Stimulated activated CD4-positive, alpha-beta T cell treated with anti-CD3 and anti-CD28 coated beads, TNF-alpha, amount 100 ng/mL, for 1 hour (primary cell): ENCODE measurements at regions not wholly inside any gene's neighbourhood (a gene's known extent, or its start where the extent isn't known, plus 50 kb on each side); places are given as distances from the start of the nearest gene placed in this dataset.

Experiments used
- DNase-seq, 3 donors: peaks; one replicate each; pipeline ENCODE4 v3.0.0-alpha.2; 2020; ENCODE audit warnings: low read depth in 3 of 3, low spot score in 1 of 3

- no peak for DNase-seq
These were observed 695.3 kb downstream of the DIAPH3 start for GRCh38 chr13:59468396-59468795.

- DNase-seq = no peak
These were observed 692.6 kb downstream of the DIAPH3 start for GRCh38 chr13:59471106-59471505.

DNA sequence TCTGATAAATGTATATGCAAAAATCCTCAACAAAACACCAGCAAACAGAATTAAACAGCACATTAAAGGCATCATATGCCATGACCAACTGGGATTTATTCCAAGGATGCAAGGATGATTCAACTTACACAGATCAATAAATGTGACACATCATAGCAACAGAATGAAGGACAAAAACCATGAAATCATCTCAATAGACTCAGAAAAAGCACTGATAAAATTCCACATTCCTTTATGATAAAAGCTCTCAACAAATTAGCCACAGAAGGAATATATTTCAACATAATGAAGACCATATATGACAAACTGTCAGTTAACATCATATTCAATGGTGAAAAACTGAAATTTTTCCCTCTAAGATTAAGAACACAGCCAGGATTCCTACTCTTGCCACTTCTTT, 691.6 kb downstream of the DIAPH3 start:
- DNase-seq = no peak

- no peak for DNase-seq
These were observed 689.0 kb downstream of the DIAPH3 start for GRCh38 chr13:59474696-59475095.

- no peak for DNase-seq
These were observed 687.8 kb downstream of the DIAPH3 start for GRCh38 chr13:59475911-59476310.

GRCh38 chr13:59476366-59476765, 687.4 kb downstream of the DIAPH3 start:
- no peak for DNase-seq

DNA sequence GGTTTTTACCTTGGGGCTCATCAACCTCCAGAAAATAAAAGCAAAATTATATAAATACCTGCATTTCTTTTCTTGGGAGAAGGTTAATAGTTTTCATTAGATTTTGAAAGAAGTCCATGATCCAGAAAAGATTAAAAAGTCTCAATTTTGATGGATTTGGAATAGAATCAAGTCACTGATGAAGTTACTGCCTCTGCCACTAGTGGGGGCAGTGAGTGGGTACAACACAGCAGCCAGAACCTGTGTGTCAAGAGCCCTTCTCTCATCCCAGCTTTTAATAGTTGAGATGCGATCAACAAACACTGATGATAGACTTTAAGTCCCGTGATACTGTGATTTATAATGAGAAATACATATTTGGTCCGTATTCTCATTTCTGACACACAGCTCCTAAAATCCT, 686.7 kb downstream of the DIAPH3 start:
- DNase-seq = no peak

- DNase-seq = no peak
These were observed 684.8 kb downstream of the DIAPH3 start for GRCh38 chr13:59478908-59479307.

GRCh38 chr13:59479629-59480028, 684.1 kb downstream of the DIAPH3 start:
- no peak for DNase-seq

DNA sequence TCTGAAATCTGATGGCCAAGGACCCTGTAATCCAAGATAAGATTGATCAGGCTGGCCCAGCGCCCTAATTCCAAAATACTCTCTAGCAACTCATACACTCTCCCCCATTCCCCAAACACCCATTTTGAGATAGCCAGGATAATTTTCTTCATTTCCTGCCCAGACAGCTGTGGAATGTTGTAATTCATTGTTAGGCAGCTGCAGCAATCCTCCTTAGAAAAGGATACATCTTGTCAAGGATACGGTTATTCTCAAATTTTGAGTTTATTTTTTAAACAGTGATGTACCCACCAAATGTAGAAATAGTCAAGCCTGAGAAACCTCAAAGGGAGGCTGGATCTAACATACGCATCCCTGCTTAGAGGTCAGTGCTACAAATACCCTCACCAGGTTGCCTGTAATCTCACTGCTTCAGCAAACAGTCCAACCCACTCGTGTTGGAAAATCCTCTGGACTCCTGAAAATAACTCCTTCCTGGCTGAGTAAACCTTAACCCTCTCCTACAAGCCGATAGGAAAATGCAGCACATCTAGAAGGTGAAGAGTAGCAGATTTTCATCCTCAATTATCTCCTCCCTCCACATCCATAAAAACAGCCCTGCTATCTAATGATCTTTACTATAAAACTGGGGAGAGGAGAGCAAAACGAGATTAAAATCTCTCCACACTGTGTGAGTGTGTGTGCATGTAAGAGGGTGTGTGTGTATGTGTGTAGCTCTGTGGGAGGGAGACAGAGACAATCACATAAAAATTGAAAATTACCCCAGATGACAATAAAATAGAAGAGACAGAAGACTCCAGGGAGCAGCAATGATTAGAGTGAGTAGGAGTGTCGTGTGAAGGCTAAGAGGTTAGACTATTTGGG, 683.1 kb downstream of the DIAPH3 start:
- no peak for DNase-seq

GRCh38 chr13:59483501-59484145, 680.1 kb downstream of the DIAPH3 start:
- DNase-seq = no peak

DNA sequence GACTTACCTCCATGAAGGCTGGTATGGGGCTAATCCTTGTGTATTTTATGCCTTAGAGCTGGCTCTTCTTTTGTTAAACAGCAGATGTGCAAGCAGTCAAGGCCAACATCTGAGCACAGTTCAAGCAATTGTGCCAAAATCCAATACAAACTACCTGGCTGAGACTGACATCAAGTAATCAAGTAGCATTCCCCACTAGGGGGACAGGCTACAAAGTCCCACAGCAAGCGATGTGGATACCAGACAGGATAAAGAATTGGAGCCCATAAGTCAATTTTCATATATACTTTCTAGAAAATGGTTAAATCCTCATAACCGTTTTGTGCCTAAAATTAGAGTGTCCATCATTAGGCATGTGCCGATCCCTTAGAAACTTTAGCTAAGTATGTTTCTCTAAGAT, 675.8 kb downstream of the DIAPH3 start:
- DNase-seq = no peak

GRCh38 chr13:59488436-59488835, 675.3 kb downstream of the DIAPH3 start:
- no peak for DNase-seq

- no peak for DNase-seq
These were observed 673.1 kb downstream of the DIAPH3 start for GRCh38 chr13:59490651-59491050.

DNA sequence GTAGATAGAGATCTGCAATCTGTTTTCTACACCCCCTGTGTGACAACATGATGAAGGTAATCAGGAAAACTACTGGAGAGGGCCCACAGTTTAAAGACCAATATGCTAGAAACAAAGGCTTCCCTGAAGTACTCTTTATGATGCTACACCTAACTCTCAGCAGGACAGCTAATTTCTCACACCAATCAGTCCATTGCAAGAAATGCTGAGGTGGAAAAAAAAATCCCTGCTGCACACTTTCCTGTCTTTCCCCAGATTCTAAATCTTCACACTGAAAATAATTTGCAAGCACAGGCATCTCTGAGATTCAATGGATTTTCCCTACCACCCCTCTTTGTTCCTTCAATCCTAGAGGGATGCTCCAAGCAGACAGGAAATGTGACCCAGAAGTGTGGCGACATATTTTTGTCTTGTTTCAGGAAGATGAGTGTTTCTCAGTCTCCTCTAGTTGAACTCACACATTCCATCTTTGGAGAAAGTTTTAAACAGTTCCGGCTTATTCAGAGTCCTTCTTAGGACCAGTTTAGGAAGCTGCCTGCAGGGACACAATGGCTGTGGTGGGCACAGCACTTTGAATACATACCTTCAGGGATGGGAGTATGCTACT, 671.6 kb downstream of the DIAPH3 start:
- no peak for DNase-seq

DNA sequence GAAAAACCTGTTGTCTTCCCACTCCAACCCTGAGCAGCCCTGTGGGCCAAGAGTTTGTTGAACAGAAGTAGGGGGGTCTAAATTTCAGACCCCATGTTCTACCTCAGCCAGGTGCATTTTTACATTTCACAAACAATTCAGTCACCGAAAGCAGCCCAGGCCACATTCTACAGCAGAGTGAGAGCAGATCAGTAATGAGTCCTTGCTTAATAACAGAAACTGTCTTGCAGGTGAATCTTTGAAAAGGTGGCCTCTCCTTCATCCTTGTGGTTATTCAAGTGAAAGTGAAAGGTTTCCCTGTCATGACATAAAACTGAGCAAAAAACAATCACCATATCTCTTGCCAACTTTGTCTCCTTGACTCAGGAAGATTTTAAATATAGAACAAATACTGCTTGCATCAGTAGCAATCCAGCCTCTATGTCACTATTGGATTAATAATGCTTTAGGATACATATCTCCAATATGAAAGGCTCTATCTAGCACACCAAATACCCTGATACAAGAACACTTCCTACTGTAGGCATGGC, 670.2 kb downstream of the DIAPH3 start:
- DNase-seq = no peak

DNA sequence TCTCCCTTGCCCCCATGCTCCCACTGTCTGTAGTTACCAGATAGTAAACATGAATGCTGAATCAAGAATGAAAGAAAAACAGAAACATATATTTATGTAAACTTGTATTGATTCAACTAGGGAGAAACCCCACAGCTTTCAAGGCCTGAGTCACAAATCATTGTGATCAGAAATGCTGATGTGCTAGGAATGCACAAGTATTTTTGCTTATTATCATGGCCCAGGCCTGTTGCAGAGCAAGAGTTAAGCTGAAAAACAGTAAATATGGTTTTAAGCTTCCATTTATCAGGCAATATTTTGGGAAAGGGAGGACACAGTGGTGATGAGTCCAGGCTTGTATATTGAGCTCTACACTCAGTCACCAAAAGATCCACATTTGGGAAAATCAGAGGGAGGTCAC, 669.6 kb downstream of the DIAPH3 start:
- no peak for DNase-seq

GRCh38 chr13:59494560-59494970, 669.2 kb downstream of the DIAPH3 start:
- DNase-seq = no peak

GRCh38 chr13:59495299-59495698, 668.4 kb downstream of the DIAPH3 start:
- DNase-seq = no peak

- DNase-seq = no peak
These were observed 667.7 kb downstream of the DIAPH3 start for GRCh38 chr13:59495936-59496512.

GRCh38 chr13:59497621-59498247, 666.0 kb downstream of the DIAPH3 start:
- DNase-seq = no peak
